HEK293 (cell line): ENCODE measurements at regions not wholly inside any gene's neighbourhood (a gene's known extent, or its start where the extent isn't known, plus 50 kb on each side); places are given as distances from the start of the nearest gene placed in this dataset.

Source experiments
- CTCF ChIA-PET: fragments of 350-600 bp; formaldehyde crosslinking; extraction: SDS; loops from one replicate; lab custom pipeline; 2021; ENCODE audit warnings: antibody characterized with exemption; lab: Yijun Ruan, JAX
- POLR2A ChIA-PET: fragments of 300-600 bp; formaldehyde crosslinking; extraction: SDS; loops from one replicate; lab custom pipeline; 2020; ENCODE audit warnings: antibody characterized with exemption, inconsistent platforms; lab: Yijun Ruan, JAX
- H3K27ac ChIP-seq: fragments of 200-500 bp; sonication (Bioruptor generic); 2 replicates; pipeline ENCODE4 v1.5.1; 2014; ENCODE audit warnings: low read depth, low read length, control low read depth, inconsistent platforms; ENCODE audit errors: extremely low read depth
- H3K36me3 ChIP-seq, 2 experiments: fragments of 200-500 bp in 1 of 2; sonication (Bioruptor generic) in 1 of 2; 1 replicate in 1 of 2; 2 replicates in 1 of 2; pipeline ENCODE4 v1.5.1; 2014 to 2017; ENCODE audit warnings: inconsistent platforms in 2 of 2, low read length in 2 of 2; ENCODE audit not compliant: control insufficient read depth in 2 of 2, insufficient read depth in 1 of 2
- H3K4me1 ChIP-seq: fragments of 200-500 bp; sonication (Bioruptor generic); 2 replicates; pipeline ENCODE4 v1.5.1; 2014; ENCODE audit warnings: mild to moderate bottlenecking, low read length, inconsistent platforms; ENCODE audit not compliant: control insufficient read depth, insufficient read depth
- H3K4me3 ChIP-seq: 2 replicates; pipeline ENCODE4 v1.5.1; 2011; ENCODE audit warnings: low read depth, mild to moderate bottlenecking, control low read depth, low read length, moderate library complexity
- H3K9me3 ChIP-seq: fragments of 200-500 bp; sonication (Bioruptor generic); 2 replicates; pipeline ENCODE4 v1.5.1; 2014; ENCODE audit warnings: low read depth, low read length, inconsistent platforms; ENCODE audit not compliant: control insufficient read depth, insufficient read depth
- AEBP2 ChIP-seq: fragments of 450-650 bp; formaldehyde crosslinking; IDR thresholded peaks from 2 replicates; pipeline ENCODE4 v1.5.1; 2016; ENCODE audit warnings: missing biosample characterization, missing genetic modification characterization, borderline replicate concordance
- GLIS1 ChIP-seq: fragments of 450-650 bp; formaldehyde crosslinking; IDR thresholded peaks from 2 replicates; pipeline ENCODE4 v1.5.1; 2016; ENCODE audit warnings: missing biosample characterization, missing genetic modification characterization
- KLF8 ChIP-seq: fragments of 450-650 bp; formaldehyde crosslinking; IDR thresholded peaks from 2 replicates; pipeline ENCODE4 v1.5.1; 2016; ENCODE audit warnings: missing biosample characterization, missing genetic modification characterization
- RBAK ChIP-seq: fragments of 450-650 bp; formaldehyde crosslinking; IDR thresholded peaks from 2 replicates; pipeline ENCODE4 v1.5.1; 2016; ENCODE audit warnings: missing biosample characterization, missing genetic modification characterization
- ZBTB20 ChIP-seq: fragments of 450-650 bp; formaldehyde crosslinking; IDR thresholded peaks from 2 replicates; pipeline ENCODE4 v1.5.1; 2016; ENCODE audit warnings: missing biosample characterization, missing genetic modification characterization
- ZBTB49 ChIP-seq: fragments of 450-650 bp; formaldehyde crosslinking; IDR thresholded peaks from 2 replicates; pipeline ENCODE4 v1.5.1; 2016; ENCODE audit warnings: missing biosample characterization, missing genetic modification characterization, low read depth
- ZFP41 ChIP-seq: fragments of 450-650 bp; formaldehyde crosslinking; IDR thresholded peaks from 2 replicates; pipeline ENCODE4 v1.5.1; 2016; ENCODE audit warnings: missing biosample characterization, missing genetic modification characterization, borderline replicate concordance
- ZFP69B ChIP-seq: fragments of 450-650 bp; formaldehyde crosslinking; IDR thresholded peaks from 2 replicates; pipeline ENCODE4 v1.5.1; 2016; ENCODE audit warnings: missing biosample characterization, missing genetic modification characterization
- ZNF184 ChIP-seq: fragments of 450-650 bp; IDR thresholded peaks from 2 replicates; pipeline ENCODE4 v1.5.1; 2018; ENCODE audit warnings: missing biosample characterization, mild to moderate bottlenecking, missing genetic modification characterization
- ZNF223 ChIP-seq: fragments of 450-650 bp; formaldehyde crosslinking; IDR thresholded peaks from 2 replicates; pipeline ENCODE4 v1.5.1; 2016; ENCODE audit warnings: missing biosample characterization, missing genetic modification characterization
- ZNF248 ChIP-seq: fragments of 450-650 bp; formaldehyde crosslinking; IDR thresholded peaks from 2 replicates; pipeline ENCODE4 v1.5.1; 2017; ENCODE audit warnings: missing biosample characterization, missing genetic modification characterization
- ZNF324 ChIP-seq: fragments of 450-650 bp; formaldehyde crosslinking; IDR thresholded peaks from 2 replicates; pipeline ENCODE4 v1.5.1; 2016; ENCODE audit warnings: missing biosample characterization, missing genetic modification characterization
- ZNF510 ChIP-seq: fragments of 450-650 bp; formaldehyde crosslinking; IDR thresholded peaks from 2 replicates; pipeline ENCODE4 v1.5.1; 2018; ENCODE audit warnings: mild to moderate bottlenecking, missing genetic modification characterization, missing biosample characterization; ENCODE audit not compliant: insufficient replicate concordance
- ZNF514 ChIP-seq: fragments of 450-650 bp; formaldehyde crosslinking; IDR thresholded peaks from 2 replicates; pipeline ENCODE4 v1.5.1; 2016; ENCODE audit warnings: missing biosample characterization, missing genetic modification characterization
- ZNF548 ChIP-seq: fragments of 450-650 bp; formaldehyde crosslinking; IDR thresholded peaks from 2 replicates; pipeline ENCODE4 v1.5.1; 2016; ENCODE audit warnings: missing biosample characterization, missing genetic modification characterization
- ZNF558 ChIP-seq: fragments of 450-650 bp; formaldehyde crosslinking; IDR thresholded peaks from 2 replicates; pipeline ENCODE4 v1.5.1; 2016; ENCODE audit warnings: missing biosample characterization, missing genetic modification characterization
- ZNF580 ChIP-seq: fragments of 450-650 bp; formaldehyde crosslinking; IDR thresholded peaks from 2 replicates; pipeline ENCODE4 v1.5.1; 2016; ENCODE audit warnings: missing biosample characterization, missing genetic modification characterization
- ZNF76 ChIP-seq: fragments of 450-650 bp; formaldehyde crosslinking; IDR thresholded peaks from 2 replicates; pipeline ENCODE4; 2016; ENCODE audit warnings: low read depth, missing biosample characterization, missing genetic modification characterization, borderline replicate concordance
- ZSCAN16 ChIP-seq: fragments of 450-650 bp; formaldehyde crosslinking; IDR thresholded peaks from 2 replicates; pipeline ENCODE4 v1.5.1; 2016; ENCODE audit warnings: missing biosample characterization, missing genetic modification characterization
- TF ChIP-seq, protein P1 (sequence below): fragments of 450-650 bp; formaldehyde crosslinking; IDR thresholded peaks from 2 replicates; pipeline ENCODE4 v1.5.1; 2016; ENCODE audit warnings: missing biosample characterization, missing genetic modification characterization
- TF ChIP-seq, protein P2 (sequence below): fragments of 450-650 bp; formaldehyde crosslinking; IDR thresholded peaks from 2 replicates; pipeline ENCODE4 v1.5.1; 2016; ENCODE audit warnings: missing biosample characterization, missing genetic modification characterization
- TF ChIP-seq, protein P3 (sequence below): fragments of 450-650 bp; formaldehyde crosslinking; IDR thresholded peaks from 2 replicates; pipeline ENCODE4 v1.5.1; 2016; ENCODE audit warnings: missing biosample characterization, missing genetic modification characterization
- TF ChIP-seq, protein P4 (sequence below): fragments of 450-650 bp; formaldehyde crosslinking; IDR thresholded peaks from 2 replicates; pipeline ENCODE4 v1.5.1; 2017; ENCODE audit warnings: missing biosample characterization, missing genetic modification characterization
- TF ChIP-seq, protein P5 (sequence below): fragments of 450-650 bp; IDR thresholded peaks from 2 replicates; pipeline ENCODE4 v1.5.1; 2018; ENCODE audit warnings: missing biosample characterization, mild to moderate bottlenecking, missing genetic modification characterization

DNA sequence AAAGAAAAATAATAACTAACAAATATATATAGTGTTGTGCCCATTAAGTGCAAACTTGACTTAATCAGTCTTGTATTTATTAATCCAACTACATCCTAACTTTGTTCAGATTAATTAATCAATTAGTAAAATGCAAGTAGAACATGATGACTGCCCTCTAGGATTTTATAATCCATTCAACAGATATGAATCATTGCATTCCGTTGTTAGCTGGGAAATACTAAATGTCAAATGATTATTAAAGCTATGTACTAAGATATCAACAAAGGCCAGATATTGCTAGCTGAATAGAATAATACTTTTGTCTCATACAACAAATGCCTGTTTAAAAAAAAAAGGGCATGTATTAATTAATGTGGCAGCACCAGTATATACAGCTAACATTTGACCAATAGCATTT, 1366.3 kb downstream of the STIM2 start (continued):
- TF ChIP-seq, protein P1, sequence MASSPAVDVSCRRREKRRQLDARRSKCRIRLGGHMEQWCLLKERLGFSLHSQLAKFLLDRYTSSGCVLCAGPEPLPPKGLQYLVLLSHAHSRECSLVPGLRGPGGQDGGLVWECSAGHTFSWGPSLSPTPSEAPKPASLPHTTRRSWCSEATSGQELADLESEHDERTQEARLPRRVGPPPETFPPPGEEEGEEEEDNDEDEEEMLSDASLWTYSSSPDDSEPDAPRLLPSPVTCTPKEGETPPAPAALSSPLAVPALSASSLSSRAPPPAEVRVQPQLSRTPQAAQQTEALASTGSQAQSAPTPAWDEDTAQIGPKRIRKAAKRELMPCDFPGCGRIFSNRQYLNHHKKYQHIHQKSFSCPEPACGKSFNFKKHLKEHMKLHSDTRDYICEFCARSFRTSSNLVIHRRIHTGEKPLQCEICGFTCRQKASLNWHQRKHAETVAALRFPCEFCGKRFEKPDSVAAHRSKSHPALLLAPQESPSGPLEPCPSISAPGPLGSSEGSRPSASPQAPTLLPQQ (tag by site-specific recombination): no peak
- TF ChIP-seq KLF8 (tag by site-specific recombination): no peak
- TF ChIP-seq, protein P2, sequence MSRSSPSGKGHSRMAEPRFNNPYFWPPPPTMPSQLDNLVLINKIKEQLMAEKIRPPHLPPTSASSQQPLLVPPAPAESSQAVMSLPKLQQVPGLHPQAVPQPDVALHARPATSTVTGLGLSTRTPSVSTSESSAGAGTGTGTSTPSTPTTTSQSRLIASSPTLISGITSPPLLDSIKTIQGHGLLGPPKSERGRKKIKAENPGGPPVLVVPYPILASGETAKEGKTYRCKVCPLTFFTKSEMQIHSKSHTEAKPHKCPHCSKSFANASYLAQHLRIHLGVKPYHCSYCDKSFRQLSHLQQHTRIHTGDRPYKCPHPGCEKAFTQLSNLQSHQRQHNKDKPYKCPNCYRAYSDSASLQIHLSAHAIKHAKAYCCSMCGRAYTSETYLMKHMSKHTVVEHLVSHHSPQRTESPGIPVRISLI (tag by site-specific recombination): no peak
- TF ChIP-seq ZFP41: no peak
- TF ChIP-seq, protein P3, sequence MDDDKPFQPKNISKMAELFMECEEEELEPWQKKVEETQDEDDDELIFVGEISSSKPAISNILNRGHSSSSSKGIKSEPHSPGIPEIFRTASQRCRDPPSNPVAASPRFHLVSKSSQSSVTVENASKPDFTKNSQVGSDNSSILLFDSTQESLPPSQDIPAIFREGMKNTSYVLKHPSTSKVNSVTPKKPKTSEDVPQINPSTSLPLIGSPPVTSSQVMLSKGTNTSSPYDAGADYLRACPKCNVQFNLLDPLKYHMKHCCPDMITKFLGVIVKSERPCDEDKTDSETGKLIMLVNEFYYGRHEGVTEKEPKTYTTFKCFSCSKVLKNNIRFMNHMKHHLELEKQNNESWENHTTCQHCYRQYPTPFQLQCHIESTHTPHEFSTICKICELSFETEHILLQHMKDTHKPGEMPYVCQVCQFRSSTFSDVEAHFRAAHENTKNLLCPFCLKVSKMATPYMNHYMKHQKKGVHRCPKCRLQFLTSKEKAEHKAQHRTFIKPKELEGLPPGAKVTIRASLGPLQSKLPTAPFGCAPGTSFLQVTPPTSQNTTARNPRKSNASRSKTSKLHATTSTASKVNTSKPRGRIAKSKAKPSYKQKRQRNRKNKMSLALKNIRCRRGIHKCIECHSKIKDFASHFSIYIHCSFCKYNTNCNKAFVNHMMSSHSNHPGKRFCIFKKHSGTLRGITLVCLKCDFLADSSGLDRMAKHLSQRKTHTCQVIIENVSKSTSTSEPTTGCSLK (tag by site-specific recombination): no peak
- no peak for TF ChIP-seq ZNF223 (tag by site-specific recombination)
- no peak for TF ChIP-seq ZNF548
- TF ChIP-seq ZNF248 (tag by site-specific recombination): no peak
- TF ChIP-seq ZBTB49 (tag by site-specific recombination): no peak
- no peak for TF ChIP-seq RBAK (tag by site-specific recombination)

- CTCF ChIA-PET: no interaction called here
- Histone ChIP-seq H3K9me3 (no peaks in the 10 kb centered on the region), H3K4me3 (no peak overlapping the region), H3K36me3 (no peaks in the 10 kb centered on the region), H3K27ac (no peak overlapping the region), H3K4me1 (no peaks in the 10 kb centered on the region)
- POLR2A ChIA-PET: no interaction called here
- no peak for TF ChIP-seq ZNF324 (tag by site-specific recombination)
- TF ChIP-seq ZNF184 (tag by site-specific recombination): no peak
- no peak for TF ChIP-seq ZNF558
- no peak for TF ChIP-seq GLIS1 (tag by site-specific recombination)
- no peak for TF ChIP-seq ZFP69B
- TF ChIP-seq, protein P4, sequence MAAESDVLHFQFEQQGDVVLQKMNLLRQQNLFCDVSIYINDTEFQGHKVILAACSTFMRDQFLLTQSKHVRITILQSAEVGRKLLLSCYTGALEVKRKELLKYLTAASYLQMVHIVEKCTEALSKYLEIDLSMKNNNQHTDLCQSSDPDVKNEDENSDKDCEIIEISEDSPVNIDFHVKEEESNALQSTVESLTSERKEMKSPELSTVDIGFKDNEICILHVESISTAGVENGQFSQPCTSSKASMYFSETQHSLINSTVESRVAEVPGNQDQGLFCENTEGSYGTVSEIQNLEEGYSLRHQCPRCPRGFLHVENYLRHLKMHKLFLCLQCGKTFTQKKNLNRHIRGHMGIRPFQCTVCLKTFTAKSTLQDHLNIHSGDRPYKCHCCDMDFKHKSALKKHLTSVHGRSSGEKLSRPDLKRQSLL (tag by site-specific recombination): no peak
- TF ChIP-seq, protein P5, sequence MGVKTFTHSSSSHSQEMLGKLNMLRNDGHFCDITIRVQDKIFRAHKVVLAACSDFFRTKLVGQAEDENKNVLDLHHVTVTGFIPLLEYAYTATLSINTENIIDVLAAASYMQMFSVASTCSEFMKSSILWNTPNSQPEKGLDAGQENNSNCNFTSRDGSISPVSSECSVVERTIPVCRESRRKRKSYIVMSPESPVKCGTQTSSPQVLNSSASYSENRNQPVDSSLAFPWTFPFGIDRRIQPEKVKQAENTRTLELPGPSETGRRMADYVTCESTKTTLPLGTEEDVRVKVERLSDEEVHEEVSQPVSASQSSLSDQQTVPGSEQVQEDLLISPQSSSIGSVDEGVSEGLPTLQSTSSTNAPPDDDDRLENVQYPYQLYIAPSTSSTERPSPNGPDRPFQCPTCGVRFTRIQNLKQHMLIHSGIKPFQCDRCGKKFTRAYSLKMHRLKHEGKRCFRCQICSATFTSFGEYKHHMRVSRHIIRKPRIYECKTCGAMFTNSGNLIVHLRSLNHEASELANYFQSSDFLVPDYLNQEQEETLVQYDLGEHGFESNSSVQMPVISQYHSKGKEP (tag by site-specific recombination): no peak
- TF ChIP-seq ZNF514 (tag by site-specific recombination): no peak
- TF ChIP-seq ZNF76 (tag by site-specific recombination): no peak
- no peak for TF ChIP-seq ZBTB20 (tag by site-specific recombination)
- TF ChIP-seq ZNF510 (tag by site-specific recombination): no peak
- TF ChIP-seq ZSCAN16 (tag by site-specific recombination): no peak
- TF ChIP-seq AEBP2 (tag by site-specific recombination): no peak
- TF ChIP-seq ZNF580 (tag by site-specific recombination): no peak
Measured at GRCh38 chr4:28227764-28228163, 1367.1 kb downstream of the STIM2 start.
